Spleen (tissue), 11 donors: ENCODE measurements at regions not wholly inside any gene's neighbourhood (a gene's known extent, or its start where the extent isn't known, plus 50 kb on each side); places are given as distances from the start of the nearest gene placed in this dataset.

Experiments used
- DNase-seq: peaks from one replicate; pipeline ENCODE4 v3.0.0-alpha.2; 2020
- H3K27ac ChIP-seq, 8 donors: fragments of 200-600 bp; sonication (generic) in 7 of 8; 1 replicate in 4 of 8; 2 replicates in 4 of 8; pipeline versions ENCODE4 v1.5.0 to v1.8.0; 2016 to 2021; ENCODE audit warnings: inconsistent platforms in 4 of 8, mild to moderate bottlenecking in 4 of 8, moderate library complexity in 1 of 8
- H3K27me3 ChIP-seq, 7 donors: fragments of 200-600 bp; sonication (generic) in 6 of 7; replicated peaks in 1 of 7; 1 replicate in 4 of 7; 2 replicates in 3 of 7; pipeline versions ENCODE4 v1.5.0 to v1.8.0; 2016 to 2021; ENCODE audit warnings: inconsistent platforms in 3 of 7, mild to moderate bottlenecking in 1 of 7
- H3K36me3 ChIP-seq, 6 donors: fragments of 200-600 bp; sonication (generic) in 5 of 6; 1 replicate in 4 of 6; 2 replicates in 2 of 6; pipeline versions ENCODE4 v1.5.0 to v1.8.0; 2016 to 2021; ENCODE audit warnings: inconsistent platforms in 2 of 6
- H3K4me1 ChIP-seq, 6 donors: fragments of 200-600 bp; sonication (generic) in 5 of 6; 1 replicate in 3 of 6; 2 replicates in 3 of 6; pipeline versions ENCODE4 v1.5.0 to v1.8.0; 2016 to 2021; ENCODE audit warnings: inconsistent platforms in 3 of 6
- H3K4me3 ChIP-seq, 8 donors: fragments of 200-600 bp; sonication (generic) in 7 of 8; 1 replicate in 4 of 8; 2 replicates in 4 of 8; pipeline versions ENCODE4 v1.5.0 to v1.8.0; 2016 to 2021; ENCODE audit warnings: inconsistent platforms in 4 of 8, mild to moderate bottlenecking in 4 of 8, moderate library complexity in 2 of 8
- H3K9me3 ChIP-seq, 8 donors: fragments of 200-600 bp; sonication (generic) in 7 of 8; 1 replicate in 4 of 8; 2 replicates in 4 of 8; pipeline versions ENCODE4 v1.5.0 to v1.8.0; 2016 to 2021; ENCODE audit warnings: inconsistent platforms in 4 of 8
- POLR2A ChIP-seq, 3 donors: fragments of 450-650 bp; IDR thresholded peaks; one replicate each; pipeline ENCODE4 v1.5.1; 2017; ENCODE audit warnings: antibody characterized with exemption in 3 of 3, mild to moderate bottlenecking in 1 of 3
- POLR2AphosphoS5 ChIP-seq, 3 donors: sonication (generic); formaldehyde crosslinking; IDR thresholded peaks; one replicate each; pipeline ENCODE4 v1.5.1; 2017; ENCODE audit warnings: antibody characterized with exemption in 3 of 3
- WGBS, 5 donors: extraction: QIAGEN DNeasy Blood & Tissue Kit in 3 of 5; methylation state at CpG; one replicate each; pipeline versions ENCODE4 v1.1.5 to v1.1.7; 2013 to 2018; 5-methylcytosine and 5-hydroxymethylcytosine counted together
- intact Hi-C: fragments of 100-400 bp; cut with DNase I; formaldehyde crosslinking; loops from one replicate; pipeline ENCODE4 v1.15.0; 2023; ENCODE audit warnings: low total_unique reads
- TF ChIP-seq, protein P1 (sequence below), 11 experiments: fragments of 200-600 bp in 7 of 11; fragments of 450-650 bp in 4 of 11; sonication (generic) in 4 of 11; IDR thresholded peaks in 8 of 11; conservative IDR thresholded peaks in 3 of 11; 1 replicate in 7 of 11; 2 replicates in 4 of 11; pipeline versions ENCODE4 v1.4.0 to v1.8.0; 2016 to 2021; ENCODE audit warnings: antibody characterized with exemption in 11 of 11, inconsistent platforms in 4 of 11, mild to moderate bottlenecking in 1 of 11
- donor health status: healthy with polysubstance abuse.
- donor health status: DM: no; HTN: no; CAD: no; lungs with moderate emphysema.
- donor health status: DM: no; HTN: no; CAD: no.
- donor health status: Bipolar disorder and iron deficiency.
- donor health status: healthy.
- donor health status: DM: no; HTN: no; CAD: no.
- donor health status: DM: yes; HTN: yes; CAD: no.

GRCh38 chr22:27099946-27100722 lies 442.7 kb downstream of the MIAT start:
- intact Hi-C loops: no loop called here
- Histone ChIP-seq H3K27me3 (peaks cover 0 to 55% (median 10%) of the 10 kb centered on the region in 7 donors), H3K4me3 (no peak overlapping the region), H3K36me3 (no peaks in the 10 kb centered on the region), H3K27ac (no peak overlapping the region), H3K4me1 (no peaks in the 10 kb centered on the region), H3K9me3 (no peaks in the 10 kb centered on the region)
- no peak for DNase-seq
- no peak for TF ChIP-seq POLR2A (IDR thresholded peaks at IDR 0.05)
- TF ChIP-seq, protein P1, sequence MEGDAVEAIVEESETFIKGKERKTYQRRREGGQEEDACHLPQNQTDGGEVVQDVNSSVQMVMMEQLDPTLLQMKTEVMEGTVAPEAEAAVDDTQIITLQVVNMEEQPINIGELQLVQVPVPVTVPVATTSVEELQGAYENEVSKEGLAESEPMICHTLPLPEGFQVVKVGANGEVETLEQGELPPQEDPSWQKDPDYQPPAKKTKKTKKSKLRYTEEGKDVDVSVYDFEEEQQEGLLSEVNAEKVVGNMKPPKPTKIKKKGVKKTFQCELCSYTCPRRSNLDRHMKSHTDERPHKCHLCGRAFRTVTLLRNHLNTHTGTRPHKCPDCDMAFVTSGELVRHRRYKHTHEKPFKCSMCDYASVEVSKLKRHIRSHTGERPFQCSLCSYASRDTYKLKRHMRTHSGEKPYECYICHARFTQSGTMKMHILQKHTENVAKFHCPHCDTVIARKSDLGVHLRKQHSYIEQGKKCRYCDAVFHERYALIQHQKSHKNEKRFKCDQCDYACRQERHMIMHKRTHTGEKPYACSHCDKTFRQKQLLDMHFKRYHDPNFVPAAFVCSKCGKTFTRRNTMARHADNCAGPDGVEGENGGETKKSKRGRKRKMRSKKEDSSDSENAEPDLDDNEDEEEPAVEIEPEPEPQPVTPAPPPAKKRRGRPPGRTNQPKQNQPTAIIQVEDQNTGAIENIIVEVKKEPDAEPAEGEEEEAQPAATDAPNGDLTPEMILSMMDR (IDR thresholded peaks at IDR 0.05 in 8 of 11, conservative IDR thresholded peaks at IDR 0.05 in 3 of 11): no peak
- no peak for TF ChIP-seq POLR2AphosphoS5 (IDR thresholded peaks at IDR 0.05)
- 63 to 66% (median 65%) methylated on average over 13 to 15 of the region's 15 CpGs for WGBS, 5 donors

GRCh38 chr22:27100789-27101188 lies 443.4 kb downstream of the MIAT start:
- TF ChIP-seq POLR2AphosphoS5 (IDR thresholded peaks at IDR 0.05) (no peak), POLR2A (IDR thresholded peaks at IDR 0.05) (no peak)
- TF ChIP-seq, protein P1 (IDR thresholded peaks at IDR 0.05 in 8 of 11, conservative IDR thresholded peaks at IDR 0.05 in 3 of 11): no peak
- Histone ChIP-seq H3K9me3 (no peaks in the 10 kb centered on the region), H3K27ac (no peak overlapping the region), H3K4me3 (no peak overlapping the region), H3K27me3 (peaks cover 0 to 55% (median 10%) of the 10 kb centered on the region in 7 donors), H3K4me1 (no peaks in the 10 kb centered on the region), H3K36me3 (no peaks in the 10 kb centered on the region)
- WGBS, 5 donors: 1 to 7% (median 2%) methylated on average over 10 to 18 of the region's 18 CpGs
- DNase-seq: no peak
- intact Hi-C loops: no loop called here

- Histone ChIP-seq H3K36me3 (no peaks in the 10 kb centered on the region), H3K4me1 (no peaks in the 10 kb centered on the region), H3K27me3 (peaks cover 0 to 55% (median 10%) of the 10 kb centered on the region in 7 donors), H3K9me3 (no peaks in the 10 kb centered on the region), H3K4me3 (no peak overlapping the region), H3K27ac (no peak overlapping the region)
- intact Hi-C loops: no loop called here
- TF ChIP-seq, protein P1 (IDR thresholded peaks at IDR 0.05 in 8 of 11, conservative IDR thresholded peaks at IDR 0.05 in 3 of 11): no peak
- TF ChIP-seq POLR2A (IDR thresholded peaks at IDR 0.05): no peak
- no peak for TF ChIP-seq POLR2AphosphoS5 (IDR thresholded peaks at IDR 0.05)
- DNase-seq: no peak
- 73 to 92% (median 75%) methylated on average over 1 of the region's 1 CpG for WGBS, 5 donors
These were observed 443.9 kb downstream of the MIAT start for GRCh38 chr22:27101288-27101687.

- H3K9me3 ChIP-seq: peaks cover 0 to 10% (median 4%) of the 10 kb centered on the region in 8 donors
- no peak for DNase-seq
- H3K27ac ChIP-seq: no peak overlapping the region
- intact Hi-C loops: no loop called here
- 59 to 92% (median 69%) methylated on average over 3 of the region's 3 CpGs for WGBS, 5 donors
- H3K4me1 ChIP-seq: no peaks in the 10 kb centered on the region
- H3K27me3 ChIP-seq: peaks cover 0 to 37% (median 10%) of the 10 kb centered on the region in 7 donors
- H3K36me3 ChIP-seq: no peaks in the 10 kb centered on the region
- no peak overlapping the region for H3K4me3 ChIP-seq
- TF ChIP-seq POLR2A (IDR thresholded peaks at IDR 0.05): no peak
- no peak for TF ChIP-seq POLR2AphosphoS5 (IDR thresholded peaks at IDR 0.05)
- TF ChIP-seq, protein P1 (IDR thresholded peaks at IDR 0.05 in 8 of 11, conservative IDR thresholded peaks at IDR 0.05 in 3 of 11): no peak
These were observed 447.1 kb downstream of the MIAT start for GRCh38 chr22:27104449-27104848.
